Panc1 (cell line): ENCODE measurements at regions not wholly inside any gene's neighbourhood (a gene's known extent, or its start where the extent isn't known, plus 50 kb on each side); places are given as distances from the start of the nearest gene placed in this dataset.

ENCODE experiments used
- CTCF ChIP-seq: fragments of 450-650 bp; IDR thresholded peaks from 2 replicates; pipeline ENCODE4 v1.5.1; 2017; ENCODE audit warnings: mild to moderate bottlenecking
- POLR2AphosphoS5 ChIP-seq: IDR thresholded peaks from 2 replicates; pipeline ENCODE4 v1.6.1; 2012; ENCODE audit warnings: mild to moderate bottlenecking, low read depth, low read length, moderate library complexity
- REST ChIP-seq, 2 experiments: IDR thresholded peaks; 2 replicates each; pipeline ENCODE4 v1.6.1; 2011 to 2012; ENCODE audit warnings: low read depth in 2 of 2, control low read depth in 1 of 2, low read length in 1 of 2, mild to moderate bottlenecking in 1 of 2, moderate library complexity in 1 of 2; ENCODE audit not compliant: insufficient read depth in 1 of 2
- SIN3A ChIP-seq: IDR thresholded peaks from 2 replicates; pipeline ENCODE4 v1.6.1; 2012; ENCODE audit warnings: low read depth, mild to moderate bottlenecking, low read length, moderate library complexity, borderline replicate concordance; ENCODE audit not compliant: insufficient read depth
- TCF7L2 ChIP-seq: IDR thresholded peaks from 2 replicates; pipeline ENCODE4 v1.6.1; 2011; ENCODE audit warnings: mild to moderate bottlenecking, low read depth, low read length, inconsistent platforms

GRCh38 chr4:60865273-60865672, 334.9 kb upstream of the ADGRL3 start:
- TF ChIP-seq CTCF (no peak), REST (IDR thresholded peaks at IDR 0.05; ENCODE audit: insufficient read depth in 1 of 2, low read depth in 2 of 2, low read length in 1 of 2) (no peak), POLR2AphosphoS5 (no peak), SIN3A (no peak), TCF7L2 (no peak)
